DMS79 (cell line): ENCODE measurements at regions not wholly inside any gene's neighbourhood (a gene's known extent, or its start where the extent isn't known, plus 50 kb on each side); places are given as distances from the start of the nearest gene placed in this dataset.
"Not testable (repeated sequence)": the region's sequence is repeated elsewhere in the genome, so short reads cannot be mapped to it uniquely, and the experiment has no call there.

ENCODE experiments used
- DNase-seq: peaks from one replicate; lab custom pipeline; 2025; lab: John Stamatoyannopoulos, UW

- DNase-seq = no peak
Measured at GRCh38 chr4:153936121-153936520, 147.2 kb upstream of the SFRP2 start.

GRCh38 chr4:153934688-153935017 lies 145.8 kb upstream of the SFRP2 start:
- no peak for DNase-seq

GRCh38 chr4:153933915-153934687 lies 145.2 kb upstream of the SFRP2 start:
- no peak for DNase-seq

- DNase-seq = peak; percentile 10
Measured at GRCh38 chr4:153931804-153932203, 142.9 kb upstream of the SFRP2 start.

GRCh38 chr4:153929675-153930074 lies 140.8 kb upstream of the SFRP2 start:
- DNase-seq = no peak

GRCh38 chr4:153927451-153927850 lies 138.6 kb upstream of the SFRP2 start:
- no peak for DNase-seq

- no peak for DNase-seq
Measured at GRCh38 chr4:153922148-153922547, 133.3 kb upstream of the SFRP2 start.

GRCh38 chr4:153919667-153920066 lies 130.8 kb upstream of the SFRP2 start:
- DNase-seq = no peak

- no peak for DNase-seq
Measured at GRCh38 chr4:153916273-153916755, 127.4 kb upstream of the SFRP2 start.

- DNase-seq = no peak
Measured at GRCh38 chr4:153912301-153912700, 123.4 kb upstream of the SFRP2 start.

GRCh38 chr4:153909672-153910071 lies 120.8 kb upstream of the SFRP2 start:
- DNase-seq = no peak

- DNase-seq = no peak
Measured at GRCh38 chr4:153906231-153906630, 117.3 kb upstream of the SFRP2 start.

- no peak for DNase-seq
Measured at GRCh38 chr4:153905231-153905630, 116.3 kb upstream of the SFRP2 start.

- no peak for DNase-seq
Measured at GRCh38 chr4:153904011-153904410, 115.1 kb upstream of the SFRP2 start.

GRCh38 chr4:153901220-153901619 lies 112.3 kb upstream of the SFRP2 start:
- no peak for DNase-seq

- no peak for DNase-seq
Measured at GRCh38 chr4:153900426-153900825, 111.5 kb upstream of the SFRP2 start.

- DNase-seq = no peak
Measured at GRCh38 chr4:153890761-153891160, 101.9 kb upstream of the SFRP2 start.

GRCh38 chr4:153887217-153887616 lies 98.3 kb upstream of the SFRP2 start:
- no peak for DNase-seq

- no peak for DNase-seq
Measured at GRCh38 chr4:153884325-153884724, 95.4 kb upstream of the SFRP2 start.

GRCh38 chr4:153880983-153881382 lies 92.1 kb upstream of the SFRP2 start:
- DNase-seq = no peak

- DNase-seq = no peak
Measured at GRCh38 chr4:153877898-153878297, 89.0 kb upstream of the SFRP2 start.

- no peak for DNase-seq
Measured at GRCh38 chr4:153873741-153874140, 84.9 kb upstream of the SFRP2 start.

GRCh38 chr4:153866766-153867165 lies 77.9 kb upstream of the SFRP2 start:
- not testable (repeated sequence) for DNase-seq

GRCh38 chr4:153852501-153852900 lies 63.6 kb upstream of the SFRP2 start:
- DNase-seq = no peak
